ENCODE measurements at regions not wholly inside any gene's neighbourhood (a gene's known extent, or its start where the extent isn't known, plus 50 kb on each side); places are given as distances from the start of the nearest gene placed in this dataset.

DNA sequence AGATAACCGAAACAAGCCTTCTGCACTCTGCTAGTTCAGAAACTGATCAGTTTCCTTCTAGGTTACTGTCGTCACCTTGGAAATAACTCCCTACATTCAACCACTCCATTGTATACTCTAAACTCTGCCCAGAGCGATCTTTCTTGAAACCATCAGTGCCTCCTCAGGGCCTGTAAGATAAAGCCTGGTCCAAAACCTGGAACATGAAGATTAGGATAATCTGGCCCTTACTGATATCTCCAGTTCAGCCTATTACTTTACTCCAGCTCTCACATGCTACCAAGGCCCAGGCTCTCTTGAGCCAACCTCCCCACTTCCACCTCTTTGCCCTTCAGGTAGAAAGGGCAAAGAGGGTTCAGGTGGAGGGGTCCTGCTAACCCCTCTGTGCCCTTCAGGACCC, 125.3 kb upstream of the RXFP2 start:
- DNase-seq, result no peak

DNA sequence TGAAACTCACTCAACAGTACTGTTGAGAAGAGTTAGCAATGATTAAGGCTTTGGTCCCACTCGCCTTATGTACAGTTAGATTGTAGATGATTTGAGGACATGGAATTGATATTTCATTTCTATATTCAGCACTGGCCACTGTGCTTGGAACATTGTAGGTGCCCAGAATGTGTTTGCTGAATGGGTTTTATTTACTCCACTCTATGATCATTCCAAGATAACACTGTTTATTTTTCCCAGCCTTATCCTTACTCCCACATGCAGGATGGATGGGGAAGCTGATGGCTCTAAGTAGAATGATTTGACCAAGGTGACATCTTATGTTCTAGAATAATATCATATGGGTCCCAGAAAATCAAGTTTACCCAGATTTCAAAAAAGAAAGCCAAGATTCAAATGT, 124.6 kb upstream of the RXFP2 start:
- DNase-seq, result no peak

DNA sequence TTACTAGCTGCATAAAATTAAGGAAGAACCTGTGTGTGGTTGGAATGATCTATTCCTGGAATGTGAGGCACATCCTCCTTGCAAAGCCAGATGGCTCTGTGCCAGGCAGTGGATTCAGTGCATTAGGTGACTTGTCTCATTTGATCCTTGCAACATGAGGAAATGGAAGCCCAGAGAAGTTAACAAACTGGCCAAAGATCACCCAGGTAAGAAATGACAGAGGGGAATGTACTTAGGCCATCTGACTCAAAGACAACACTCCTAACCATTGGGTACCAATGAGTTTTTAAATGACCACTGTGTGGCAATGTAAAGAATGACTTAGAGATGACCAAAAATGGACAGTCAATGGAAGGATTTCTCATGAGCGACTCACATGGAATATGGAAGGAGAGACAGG, 114.2 kb upstream of the RXFP2 start:
- no peak for DNase-seq

DNA sequence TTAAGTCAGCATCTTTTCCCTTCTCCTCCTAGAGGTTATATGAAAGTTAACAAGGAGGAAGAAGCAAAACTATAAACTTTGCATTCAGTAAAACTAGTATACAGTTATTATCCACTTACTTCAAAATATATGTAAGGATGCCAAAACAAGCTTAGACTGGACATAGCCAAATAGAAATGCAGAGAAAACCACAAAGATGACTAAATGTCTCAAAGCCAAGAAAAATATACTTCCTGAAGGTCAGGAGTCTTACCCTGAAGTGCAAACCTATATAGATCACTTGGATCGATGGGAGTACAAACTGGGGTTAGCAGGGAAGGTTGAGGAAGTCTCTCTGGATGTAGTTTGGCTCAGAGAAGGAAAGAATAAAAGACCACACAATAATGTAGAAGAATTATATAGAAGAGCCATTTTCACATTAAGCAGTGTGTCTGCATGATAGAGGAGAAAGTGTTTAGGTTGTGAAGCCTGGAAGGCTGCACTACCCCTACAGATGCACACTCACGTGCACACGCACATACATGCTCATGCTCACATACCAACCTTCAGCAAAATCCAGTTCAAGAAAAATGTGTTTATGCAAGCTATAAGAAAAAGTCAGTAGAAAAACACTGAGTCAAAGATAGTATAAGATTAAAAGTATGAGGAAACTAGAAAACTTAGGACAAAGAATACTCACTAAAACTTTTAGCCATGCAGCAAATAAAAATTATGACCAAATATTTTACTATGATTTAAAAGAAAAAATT, 112.1 kb upstream of the RXFP2 start:
- DNase-seq, result no peak

DNA sequence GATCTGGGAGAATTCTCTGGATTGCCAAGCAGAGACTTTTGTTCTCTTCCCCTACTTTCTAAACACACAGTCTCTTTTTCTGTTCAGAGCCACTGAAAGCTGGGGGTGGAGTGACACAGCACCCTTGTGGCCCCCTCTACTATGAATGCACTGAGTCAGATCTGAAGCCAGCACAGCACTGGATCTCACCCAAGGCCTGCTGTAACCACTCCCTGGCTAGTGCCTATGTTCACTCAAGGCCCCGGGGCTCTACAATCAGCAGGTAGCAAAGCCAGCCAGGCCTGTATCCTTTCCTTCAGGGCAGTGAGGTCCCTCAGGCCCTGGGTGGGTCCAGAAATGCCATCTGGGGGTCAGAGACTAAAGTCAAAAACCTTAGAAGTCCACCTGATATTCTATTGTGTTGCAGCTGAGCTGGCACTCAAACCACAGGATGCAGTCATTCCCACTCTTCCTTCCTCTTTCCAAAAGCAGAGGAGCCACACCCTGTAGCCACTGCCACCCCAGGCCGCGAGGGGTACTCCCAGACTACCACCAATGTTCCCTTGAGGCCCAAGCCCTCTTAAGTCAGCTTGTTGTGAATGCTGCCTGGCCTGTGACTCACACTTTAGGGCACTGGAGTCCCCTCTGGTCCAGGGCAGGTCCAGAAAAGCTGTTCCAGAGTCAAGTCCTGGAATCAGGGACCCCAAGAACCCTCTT, 110.1 kb upstream of the RXFP2 start:
- DNase-seq, result no peak

DNA sequence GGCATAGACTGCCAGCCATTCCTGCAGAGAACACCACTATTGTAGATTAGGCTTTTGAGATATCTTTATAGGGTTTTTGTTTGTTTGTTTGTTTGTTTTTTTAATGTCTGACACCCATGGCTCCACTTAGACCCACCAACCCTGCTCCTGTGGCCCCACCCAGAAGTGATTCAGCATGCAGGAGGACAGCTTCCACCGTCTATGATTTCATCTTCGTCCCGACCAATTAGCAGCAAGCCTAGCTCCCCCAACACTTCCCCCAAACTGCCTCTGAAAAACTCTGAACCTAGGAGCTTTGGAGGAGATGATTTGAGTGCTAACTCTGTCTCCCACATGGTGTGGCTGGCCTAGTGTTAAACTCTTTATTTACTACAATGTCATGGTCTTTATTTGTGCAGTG, 108.3 kb upstream of the RXFP2 start:
- DNase-seq, result no peak

DNA sequence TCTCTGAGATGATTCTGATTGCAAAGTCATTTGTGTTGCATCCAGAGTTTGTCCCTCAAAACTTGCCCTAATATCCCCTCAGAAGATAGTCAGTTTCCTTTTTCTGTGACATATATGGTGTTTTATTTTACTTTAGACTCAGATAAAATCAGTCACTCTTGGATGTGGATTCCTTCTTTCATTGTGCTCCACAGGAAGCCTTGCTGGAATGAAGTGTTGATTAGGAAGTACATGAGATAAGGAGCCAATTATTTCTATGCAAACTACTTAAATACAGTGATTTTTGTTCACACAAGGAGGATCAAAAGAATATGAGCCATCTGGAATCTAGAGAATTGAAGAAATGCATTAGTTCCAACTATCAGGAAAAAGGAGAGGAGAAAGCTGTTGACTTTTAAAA, 107.6 kb upstream of the RXFP2 start:
- no peak for DNase-seq

DNA sequence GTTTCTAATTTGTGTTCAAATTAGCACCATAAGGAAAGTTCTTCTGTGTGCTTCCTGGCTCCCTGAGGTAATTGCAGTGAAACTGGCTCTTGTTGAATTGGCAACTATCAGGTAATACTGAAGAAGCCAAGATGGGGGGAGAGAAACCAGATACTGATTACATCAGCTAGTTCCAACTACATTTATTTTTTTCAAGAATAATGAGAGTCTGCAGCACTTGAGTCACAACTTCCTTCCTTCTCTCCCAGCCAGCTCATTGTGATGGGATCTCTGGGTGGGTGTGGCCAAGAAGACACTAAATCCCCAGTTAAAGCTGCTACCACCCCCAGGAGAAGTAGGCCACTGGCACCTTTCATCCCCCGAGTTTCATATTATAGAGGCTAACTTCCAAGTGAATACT, 100.7 kb upstream of the RXFP2 start:
- no peak for DNase-seq

DNA sequence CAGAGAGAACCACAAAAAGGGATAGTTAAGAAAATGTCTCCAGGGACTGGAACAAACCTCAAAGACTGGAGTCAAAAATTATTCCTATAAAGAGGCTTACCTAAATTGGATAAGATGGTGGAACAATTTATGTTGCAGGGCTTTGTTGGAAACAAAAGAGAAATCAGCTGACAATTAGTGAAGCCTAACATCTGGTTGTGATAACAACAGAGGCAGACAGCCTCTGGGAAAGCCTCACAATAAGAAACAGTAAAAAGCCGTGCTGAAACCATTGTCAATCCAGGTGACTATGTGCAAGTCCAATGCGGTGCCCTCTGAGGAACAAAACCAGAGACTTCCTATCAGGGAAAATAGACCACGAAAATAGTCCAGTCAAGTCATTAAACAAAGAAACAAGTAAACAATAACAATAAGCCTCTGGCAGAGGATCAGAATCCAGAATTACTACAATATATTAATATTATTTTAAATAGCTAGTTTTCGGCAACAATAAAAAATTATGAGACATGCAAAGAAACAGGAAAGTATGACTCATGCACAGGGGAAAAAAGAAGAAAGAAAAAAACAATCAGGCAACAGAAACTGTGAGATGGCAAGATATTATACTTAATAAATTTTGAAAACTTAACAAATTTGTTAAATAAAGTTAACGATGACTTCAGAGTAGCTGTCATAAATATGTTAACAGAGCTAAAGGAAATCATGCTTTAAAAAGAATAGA, 99.7 kb upstream of the RXFP2 start:
- no peak for DNase-seq

DNA sequence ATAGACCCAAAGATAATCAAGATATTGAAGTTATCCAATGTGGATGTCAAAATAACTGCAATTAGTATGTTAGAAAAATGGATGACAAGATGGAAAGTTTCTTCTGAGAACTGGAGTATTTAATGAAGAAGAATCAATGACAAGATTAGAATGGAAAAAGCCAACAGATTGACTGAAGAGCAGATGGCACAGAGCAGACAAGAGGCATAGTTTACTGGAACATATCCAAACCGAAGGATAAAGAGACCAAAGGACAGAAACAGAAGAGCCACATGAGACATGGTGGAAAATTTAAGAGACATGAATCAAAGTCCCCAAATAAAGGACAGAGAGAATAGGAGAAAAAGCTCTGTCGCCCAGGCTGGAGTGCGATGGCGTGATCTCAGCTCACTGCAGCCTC, 89.6 kb upstream of the RXFP2 start:
- no peak for DNase-seq

DNA sequence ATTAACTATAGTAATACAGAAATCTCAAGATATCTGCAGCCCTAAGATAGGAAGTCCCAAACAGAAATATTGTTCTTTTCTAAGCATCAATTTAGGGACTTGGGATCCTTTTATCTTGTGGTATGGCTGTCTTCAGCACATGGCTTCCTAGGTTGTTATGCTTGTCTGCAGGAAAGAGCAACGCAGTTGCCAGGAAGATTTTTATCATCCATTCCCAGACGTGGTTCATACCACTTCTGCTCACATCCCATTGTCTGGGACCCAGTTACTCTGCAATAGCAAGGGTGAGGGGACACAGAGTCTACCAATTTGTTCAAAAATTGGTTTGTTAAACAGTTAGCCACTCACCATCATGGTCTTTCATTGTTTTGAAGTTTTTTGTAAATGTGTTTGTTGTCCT, 85.6 kb upstream of the RXFP2 start:
- no peak for DNase-seq

DNA sequence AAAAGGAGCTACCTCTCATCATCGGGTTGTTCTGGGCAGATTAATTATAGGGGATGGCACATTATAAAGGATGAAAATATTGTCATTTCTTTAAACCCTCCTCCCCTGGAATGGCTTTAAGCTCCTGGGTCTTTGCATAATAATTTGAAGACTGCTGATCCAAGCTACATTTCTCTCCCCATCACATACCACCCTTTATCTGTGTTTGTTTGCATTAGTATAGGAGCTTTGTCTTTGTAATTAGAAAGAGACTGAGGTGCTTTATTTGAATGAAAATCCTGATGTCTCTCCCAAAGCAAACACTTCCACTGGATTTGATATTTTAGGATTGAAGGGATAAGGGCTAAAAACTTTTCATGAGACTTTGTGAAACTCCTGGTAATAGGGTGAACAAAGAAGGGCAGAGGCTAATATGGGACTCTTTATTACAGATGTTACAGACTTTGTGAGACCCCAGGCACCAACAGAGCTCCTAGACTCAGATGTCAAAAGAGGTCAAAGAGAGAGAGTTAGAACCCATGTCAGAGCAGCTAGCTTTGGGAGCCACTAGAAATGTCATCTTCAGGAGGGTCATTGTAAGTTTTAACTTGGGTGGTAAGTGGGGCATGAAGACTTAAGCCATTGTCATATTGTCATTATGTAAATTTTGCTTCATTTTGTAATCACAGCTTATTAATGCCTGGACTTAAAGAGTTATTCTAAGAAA, 75.3 kb upstream of the RXFP2 start:
- DNase-seq, result no peak

DNA sequence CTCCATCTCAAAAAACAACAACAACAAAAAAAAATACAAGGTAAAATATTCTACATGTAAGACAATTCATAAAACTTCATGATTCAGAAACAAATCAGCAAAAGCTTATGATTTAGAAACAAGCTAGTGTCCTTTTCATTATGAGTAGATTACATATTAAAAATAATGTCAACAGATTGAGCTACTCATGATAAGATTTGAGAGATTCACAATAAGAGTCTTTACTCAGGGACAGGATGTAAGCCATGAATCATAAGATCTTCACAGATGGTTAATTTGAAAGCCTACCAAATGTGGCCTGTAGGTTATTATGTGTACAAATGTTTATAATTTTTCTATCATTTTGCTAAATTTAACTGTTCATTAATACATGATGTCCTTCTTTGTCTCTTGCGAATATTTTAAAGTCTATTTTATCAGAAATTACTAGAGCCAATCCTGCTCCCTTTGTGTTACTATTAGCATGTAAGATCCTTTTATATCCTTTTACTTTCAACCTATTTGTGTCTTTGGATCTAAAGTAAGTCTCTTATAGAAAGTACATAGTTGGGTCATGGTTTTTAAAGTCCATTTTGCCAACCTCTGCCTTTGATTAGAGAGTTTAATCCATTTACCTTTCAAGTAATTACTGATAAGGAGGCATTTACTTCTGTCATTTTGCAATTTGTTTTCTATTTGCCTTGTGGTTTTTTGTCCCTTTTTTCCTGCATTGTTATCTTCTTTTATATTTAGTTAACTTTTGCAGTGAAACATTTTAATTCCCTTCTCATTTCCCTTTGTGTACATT, 68.3 kb upstream of the RXFP2 start:
- DNase-seq, result no peak

DNA sequence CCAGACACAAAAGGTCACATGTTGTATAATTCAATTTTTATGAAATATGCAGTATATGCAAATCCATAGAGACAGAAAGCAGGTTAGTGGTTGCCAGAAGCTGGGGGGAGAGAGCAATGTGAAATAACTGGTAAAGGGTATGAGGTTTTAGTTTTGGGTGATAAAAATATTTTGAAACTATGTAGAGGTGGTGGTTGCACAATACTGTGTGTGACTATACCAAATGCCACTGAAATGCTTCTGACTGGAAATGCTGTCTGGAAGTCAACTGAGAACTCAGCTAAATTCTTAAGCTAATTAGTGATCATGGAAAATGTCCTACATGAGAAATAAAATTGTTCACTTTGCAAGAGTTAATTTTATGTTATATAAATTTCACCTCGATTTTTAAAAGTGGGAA, 65.3 kb upstream of the RXFP2 start:
- DNase-seq, result no peak

DNA sequence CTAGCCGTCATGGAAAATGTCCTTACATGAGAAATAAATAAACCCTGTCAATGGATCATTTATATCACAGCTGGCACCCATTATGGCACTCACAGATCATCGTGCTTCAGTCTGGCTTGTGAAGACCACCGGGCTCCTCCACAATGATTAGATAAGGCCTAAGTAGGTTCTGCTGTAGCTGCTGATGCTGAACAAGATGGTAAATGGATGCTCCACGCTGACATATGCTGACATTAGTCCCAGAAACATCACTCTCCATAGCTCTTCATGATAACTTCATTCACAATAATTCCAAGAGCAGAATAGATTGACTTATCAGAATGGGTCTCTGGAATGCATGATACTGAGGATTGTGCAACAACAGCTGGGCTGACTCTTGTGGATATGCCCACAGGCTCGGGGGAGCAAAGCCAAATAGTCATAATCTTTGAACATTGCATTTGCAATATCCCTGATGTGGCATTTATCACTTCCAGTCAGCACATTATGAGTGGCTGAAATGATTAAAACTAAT, 63.8 kb upstream of the RXFP2 start:
- DNase-seq, result no peak

DNA sequence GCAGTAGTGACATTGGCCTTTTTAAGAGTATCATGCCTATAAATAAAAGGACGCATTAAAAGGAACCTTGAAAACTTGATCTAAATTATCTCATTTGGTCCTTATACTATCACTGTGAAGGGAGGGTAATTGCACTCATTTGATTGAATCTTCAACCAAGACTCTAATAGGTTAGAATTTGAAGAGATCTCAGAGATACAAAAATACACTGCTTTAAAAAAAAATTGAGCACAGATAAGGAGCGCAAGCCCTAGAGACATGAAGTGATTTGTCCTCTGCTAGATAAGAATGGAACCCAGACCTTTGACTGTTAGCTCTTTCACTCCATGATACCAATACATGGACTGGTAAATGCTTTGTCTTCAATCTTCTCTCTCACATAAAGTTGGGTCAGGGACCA, 58.2 kb upstream of the RXFP2 start:
- no peak for DNase-seq

DNA sequence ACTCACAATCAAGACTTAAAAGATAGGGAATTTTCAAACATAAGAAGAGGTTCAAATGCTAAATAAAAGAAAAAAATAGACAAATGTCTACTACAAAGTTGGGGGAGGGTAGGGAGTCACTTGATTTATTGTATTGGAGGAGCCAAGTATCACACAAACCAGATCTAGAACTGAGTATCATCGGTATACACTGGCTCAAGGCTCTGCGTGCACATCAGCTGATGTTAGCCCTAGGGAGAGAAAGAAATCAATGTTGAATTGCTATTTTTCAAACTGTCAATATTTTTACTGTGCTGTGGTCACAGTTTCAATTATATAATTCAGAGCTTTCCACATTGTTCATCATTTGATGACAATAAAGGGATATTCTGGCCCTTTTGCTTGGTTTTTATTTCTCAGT, 54.9 kb upstream of the RXFP2 start:
- DNase-seq, result no peak

DNA sequence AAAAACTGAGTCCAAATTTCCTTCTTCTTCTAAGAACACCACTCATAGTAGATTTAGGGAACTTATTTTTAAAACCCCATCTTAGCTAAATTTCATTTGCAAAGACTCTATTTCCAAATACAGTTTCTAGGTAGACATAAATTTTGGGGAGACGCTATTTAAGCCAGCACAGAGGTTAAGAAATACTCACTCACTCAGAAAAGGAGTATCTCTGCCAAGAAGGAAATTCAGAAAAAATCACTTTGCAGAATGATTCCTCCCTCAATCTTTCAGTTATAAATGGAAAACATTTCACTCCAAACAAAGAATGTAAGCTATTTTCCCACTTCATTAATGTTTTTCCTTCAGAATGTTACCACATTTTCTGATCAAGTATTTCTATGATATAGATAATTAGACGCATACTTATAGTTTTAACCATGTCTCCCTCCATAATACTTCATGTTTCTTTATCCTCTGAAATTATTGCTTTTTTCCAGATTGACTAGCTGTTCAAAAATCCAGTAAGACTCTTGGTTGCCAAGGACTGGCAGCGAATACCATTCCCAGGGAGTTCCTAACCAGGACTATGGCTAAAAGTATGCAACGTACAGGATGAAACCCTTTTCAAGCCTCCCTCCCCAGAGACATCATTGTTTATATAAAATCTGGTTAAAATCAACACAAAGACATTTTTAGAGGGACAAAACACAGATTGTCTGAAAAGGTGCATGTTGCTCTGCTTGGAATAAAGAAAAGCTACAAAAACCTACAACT, 52.5 kb upstream of the RXFP2 start:
- DNase-seq, result no peak

Measured in NCI-H1048 (cell line).